Activated naive CD4-positive, alpha-beta T cell treated with Interleukin-2 at 50 U/mL for 16 hours (primary cell): ENCODE measurements at regions not wholly inside any gene's neighbourhood (a gene's known extent, or its start where the extent isn't known, plus 50 kb on each side); places are given as distances from the start of the nearest gene placed in this dataset.
"Not testable (repeated sequence)": the region's sequence is repeated elsewhere in the genome, so short reads cannot be mapped to it uniquely, and the experiment has no call there.

Source experiments
- DNase-seq: peaks from one replicate; pipeline ENCODE4 v3.0.0-alpha.2; 2020

GRCh38 chr3:182294256-182294655 lies 499.0 kb upstream of the ATP11B start:
- no peak for DNase-seq

DNA sequence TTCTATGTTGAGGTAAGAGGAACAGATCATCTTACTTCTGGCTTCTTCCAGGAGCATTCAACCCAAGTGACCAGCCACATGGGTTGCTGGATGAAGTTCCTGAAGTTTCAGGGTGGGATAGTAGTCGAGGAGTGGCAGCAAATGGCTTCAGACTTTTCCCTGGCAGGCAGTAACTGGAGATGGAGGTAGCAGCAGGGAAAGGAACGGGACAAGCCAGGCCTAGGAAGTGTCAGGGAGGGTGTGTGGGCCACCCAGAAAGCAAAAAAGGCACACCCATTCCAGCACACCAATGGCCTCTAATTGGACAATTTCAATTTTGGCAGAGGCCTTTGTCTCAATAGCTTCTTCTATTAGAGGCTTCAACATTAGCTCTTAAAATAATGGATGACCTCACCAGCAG lies 498.6 kb upstream of the ATP11B start:
- DNase-seq = no peak

DNA sequence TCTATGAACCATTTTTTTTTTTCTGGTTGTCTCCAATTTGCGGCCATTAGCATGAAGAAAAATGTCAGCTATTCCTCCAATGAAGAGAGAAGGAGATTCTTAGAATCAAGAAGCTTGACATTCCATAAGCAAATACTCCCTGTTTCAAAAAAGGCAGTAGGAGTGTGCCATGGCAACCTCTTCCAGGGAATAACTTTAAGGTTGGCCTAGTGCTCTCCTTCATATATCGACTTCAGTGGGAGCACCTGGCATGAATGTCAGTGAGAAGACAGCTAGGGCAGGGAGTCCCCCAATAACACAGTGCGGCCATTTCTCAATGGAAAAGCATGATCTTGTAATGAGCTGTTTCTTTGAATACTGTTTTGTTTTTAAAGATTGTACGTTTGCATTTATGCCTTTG lies 493.0 kb upstream of the ATP11B start:
- DNase-seq = no peak

DNA sequence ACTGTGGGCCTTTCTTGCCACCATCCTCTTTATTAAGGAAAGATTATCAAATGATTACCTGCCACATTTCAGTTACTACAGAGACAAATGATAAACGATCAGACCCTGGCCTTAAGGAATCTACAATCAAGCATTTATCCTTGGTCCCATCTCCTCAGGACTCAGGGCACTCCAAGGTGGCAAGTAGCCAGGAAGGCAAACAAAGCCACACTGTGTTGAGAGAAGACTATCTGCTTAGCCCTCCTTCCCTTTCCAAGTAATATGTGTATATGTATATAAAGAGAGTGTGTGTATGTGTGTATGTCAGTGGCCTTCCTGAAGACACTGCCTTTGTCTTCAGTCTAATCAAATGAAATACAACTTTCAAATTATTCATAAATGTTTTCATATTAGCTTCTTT lies 490.1 kb upstream of the ATP11B start:
- no peak for DNase-seq

- DNase-seq = no peak
Observed at GRCh38 chr3:182305881-182306665, 487.2 kb upstream of the ATP11B start.

GRCh38 chr3:182308328-182308727 lies 485.0 kb upstream of the ATP11B start:
- DNase-seq = no peak

- DNase-seq = no peak
Observed at GRCh38 chr3:182309120-182309519, 484.2 kb upstream of the ATP11B start.

DNA sequence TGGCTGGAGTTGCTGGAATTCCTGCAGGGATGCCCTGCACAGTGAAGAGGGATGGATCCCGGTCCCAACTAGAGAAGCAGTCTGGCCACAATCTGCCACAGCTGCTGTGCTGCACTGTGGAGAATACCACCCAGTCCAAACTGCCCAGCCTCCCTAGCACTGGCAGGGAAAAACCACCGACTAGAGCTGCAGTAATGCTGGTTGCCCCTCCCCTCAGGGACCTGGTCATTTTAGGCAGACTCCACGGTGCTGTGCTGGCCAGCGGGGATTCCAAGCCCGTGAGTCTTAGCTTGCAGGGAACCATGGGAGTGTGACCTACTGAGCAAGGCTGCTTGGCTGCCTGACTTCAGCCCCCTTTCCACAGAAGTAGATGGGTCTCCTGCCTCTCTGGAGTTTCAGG lies 478.0 kb upstream of the ATP11B start:
- DNase-seq = no peak

GRCh38 chr3:182323126-182323700 lies 470.1 kb upstream of the ATP11B start:
- DNase-seq = no peak

GRCh38 chr3:182323898-182324297 lies 469.4 kb upstream of the ATP11B start:
- no peak for DNase-seq

- DNase-seq = no peak
Observed at GRCh38 chr3:182325213-182325950, 467.9 kb upstream of the ATP11B start.

- no peak for DNase-seq
Observed at GRCh38 chr3:182327196-182327681, 466.1 kb upstream of the ATP11B start.

GRCh38 chr3:182330646-182331045 lies 462.7 kb upstream of the ATP11B start:
- no peak for DNase-seq

DNA sequence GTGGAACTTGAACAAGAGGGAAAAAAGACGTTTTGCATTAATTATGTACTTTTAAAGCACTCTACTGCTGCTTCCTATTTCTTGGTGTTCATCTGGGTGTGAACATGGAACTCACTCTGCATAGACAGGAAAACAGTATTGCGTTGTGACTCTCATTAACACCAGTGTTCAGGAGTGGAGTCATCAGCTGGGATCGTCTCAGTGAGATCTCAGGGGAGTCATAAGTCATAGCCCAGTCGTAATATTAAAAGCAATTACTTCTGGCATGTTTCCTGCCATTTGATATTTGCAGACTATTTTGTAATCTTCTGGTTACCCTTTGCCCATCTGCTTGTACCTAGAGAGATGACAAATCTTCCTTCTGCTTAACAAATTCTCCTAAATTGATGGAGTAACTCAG lies 462.0 kb upstream of the ATP11B start:
- no peak for DNase-seq

DNA sequence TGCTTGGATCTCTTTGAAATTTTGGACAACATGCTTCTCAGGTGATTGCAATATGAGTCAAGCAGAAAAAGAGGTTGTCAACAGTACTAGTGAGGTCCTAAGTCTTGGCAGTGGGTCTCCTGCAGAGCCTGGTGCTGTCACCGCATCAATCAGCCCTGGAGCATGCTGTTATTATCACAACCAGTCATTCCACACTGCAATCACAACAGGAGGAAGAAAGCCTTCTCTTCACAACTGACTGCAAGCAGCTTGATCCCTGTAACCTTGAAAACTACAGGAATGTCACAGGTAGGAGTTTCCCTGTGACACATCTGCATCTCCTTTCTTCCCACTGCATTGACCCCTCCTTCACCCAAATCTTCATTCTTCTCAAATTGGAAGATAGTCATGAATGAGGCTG lies 451.1 kb upstream of the ATP11B start:
- DNase-seq = no peak

GRCh38 chr3:182344026-182344425 lies 449.3 kb upstream of the ATP11B start:
- DNase-seq = not testable (repeated sequence)

DNA sequence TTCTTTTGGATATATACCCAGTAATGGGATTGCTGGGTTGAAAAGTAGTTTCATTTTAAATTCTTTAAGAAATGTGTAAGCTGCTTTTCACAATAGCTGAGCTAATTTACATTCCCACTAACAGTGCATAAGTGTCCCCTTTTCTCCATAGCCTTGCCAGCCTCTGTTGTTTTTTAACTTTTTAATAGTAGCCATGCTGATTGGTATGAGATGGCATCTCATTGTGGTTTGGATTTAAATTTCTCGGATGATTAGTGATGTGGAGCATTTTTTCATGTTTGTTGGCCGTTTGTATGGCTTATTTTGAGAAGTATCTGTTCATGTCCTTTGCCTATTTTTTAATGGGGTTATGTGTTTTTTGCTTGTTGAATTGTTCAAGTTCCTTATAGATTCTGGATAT lies 444.3 kb upstream of the ATP11B start:
- no peak for DNase-seq

- no peak for DNase-seq
Observed at GRCh38 chr3:182349951-182350517, 443.3 kb upstream of the ATP11B start.

- no peak for DNase-seq
Observed at GRCh38 chr3:182357928-182358327, 435.4 kb upstream of the ATP11B start.

DNA sequence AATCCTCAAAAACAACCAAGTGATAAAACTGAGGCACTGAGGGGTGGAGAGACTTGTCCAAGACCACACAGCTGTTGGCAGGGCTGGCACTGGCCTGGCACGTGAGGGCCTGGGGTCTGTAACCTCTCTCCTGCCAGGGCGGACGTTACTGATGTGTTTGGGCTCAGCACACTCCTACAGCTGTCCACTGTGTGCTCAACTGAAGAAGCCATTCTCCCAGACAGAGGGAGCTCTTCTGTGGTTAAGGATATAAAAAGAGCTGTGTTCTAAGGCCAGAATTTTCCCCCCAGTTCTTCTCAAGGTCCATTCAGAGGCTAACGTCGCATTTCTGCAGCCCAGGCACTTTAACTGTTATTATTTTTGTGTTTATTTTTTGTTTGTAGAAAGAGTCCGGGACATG lies 429.0 kb upstream of the ATP11B start:
- no peak for DNase-seq

GRCh38 chr3:182364723-182365650 lies 428.3 kb upstream of the ATP11B start:
- DNase-seq = no peak

DNA sequence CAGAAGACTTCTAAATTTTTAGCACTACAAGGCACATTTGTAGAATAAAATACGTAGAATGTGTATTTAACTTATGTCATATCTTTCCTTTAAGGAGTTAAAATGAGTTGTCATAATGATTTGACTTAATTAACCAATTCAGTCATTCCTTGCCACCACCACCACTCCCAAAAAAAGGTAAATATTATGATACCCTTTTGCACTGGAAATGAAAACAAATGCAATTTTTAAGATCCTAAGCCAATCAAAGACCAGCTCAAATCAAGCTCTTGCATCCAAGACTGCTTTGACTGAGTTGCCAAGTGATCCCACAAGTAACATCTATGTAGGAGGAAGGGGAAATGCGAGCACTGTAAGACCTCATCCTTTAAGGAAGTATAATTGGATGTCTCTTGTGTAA lies 426.6 kb upstream of the ATP11B start:
- DNase-seq = no peak

DNA sequence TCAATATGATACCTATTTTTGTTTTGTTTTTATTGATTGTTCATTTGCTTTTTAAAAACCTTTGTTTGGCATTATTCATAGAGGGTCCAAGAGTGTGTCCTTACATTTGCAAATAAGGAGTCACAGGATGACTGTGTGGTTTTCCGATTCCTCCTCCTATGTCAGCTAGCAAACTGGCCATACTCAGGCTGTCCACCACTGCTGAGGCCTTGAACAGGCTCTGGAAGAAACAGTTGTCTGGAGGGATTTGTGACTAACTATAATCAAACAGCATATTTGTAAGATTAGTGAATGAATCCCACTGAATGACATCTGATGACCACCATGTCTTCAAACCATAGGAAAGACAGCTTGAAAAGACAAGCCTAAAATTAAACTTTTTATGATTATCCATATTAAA lies 423.4 kb upstream of the ATP11B start:
- DNase-seq = no peak
